Tibial artery (tissue), 4 donors: ENCODE measurements at regions not wholly inside any gene's neighbourhood (a gene's known extent, or its start where the extent isn't known, plus 50 kb on each side); places are given as distances from the start of the nearest gene placed in this dataset.

Source experiments
- DNase-seq, 2 donors: peaks; one replicate each; pipeline ENCODE4 v3.0.0-alpha.2; 2019
- H3K27ac ChIP-seq, 2 donors: fragments of 200-600 bp; sonication (generic) in 1 of 2; 1 replicate in 1 of 2; 2 replicates in 1 of 2; pipeline ENCODE4 v1.5.1; 2018 to 2019; ENCODE audit warnings: mild to moderate bottlenecking in 1 of 2
- H3K27me3 ChIP-seq, 2 donors: fragments of 200-600 bp; sonication (generic) in 1 of 2; one replicate each; pipeline versions ENCODE4 v1.5.1 to v1.6.0; 2016 to 2019
- H3K36me3 ChIP-seq, 3 donors: fragments of 200-600 bp; sonication (generic) in 2 of 3; one replicate each; pipeline ENCODE4 v1.5.1; 2016 to 2019; ENCODE audit warnings: mild to moderate bottlenecking in 2 of 3
- H3K4me1 ChIP-seq, 4 donors: fragments of 200-600 bp; sonication (generic) in 2 of 4; 1 replicate in 3 of 4; 2 replicates in 1 of 4; pipeline ENCODE4 v1.5.1; 2016 to 2019
- H3K4me3 ChIP-seq, 2 donors: fragments of 200-600 bp; sonication (generic) in 1 of 2; 1 replicate in 1 of 2; 2 replicates in 1 of 2; pipeline ENCODE4 v1.5.1; 2018 to 2019; ENCODE audit warnings: mild to moderate bottlenecking in 2 of 2
- H3K9me3 ChIP-seq, 3 donors: fragments of 200-600 bp; sonication (generic) in 1 of 3; one replicate each; pipeline ENCODE4 v1.5.1; 2016 to 2019
- intact Hi-C: fragments of 100-400 bp; cut with DNase I; formaldehyde crosslinking; loops from one replicate; pipeline ENCODE4 v1.15.0; 2023; ENCODE audit warnings: low total_unique reads
- TF ChIP-seq, protein P1 (sequence below), 2 experiments: fragments of 200-600 bp in 1 of 2; fragments of 450-650 bp in 1 of 2; IDR thresholded peaks; one replicate each; pipeline ENCODE4 v1.5.1; 2017 to 2019; ENCODE audit warnings: antibody characterized with exemption in 2 of 2, mild to moderate bottlenecking in 1 of 2, moderate library complexity in 1 of 2

DNA sequence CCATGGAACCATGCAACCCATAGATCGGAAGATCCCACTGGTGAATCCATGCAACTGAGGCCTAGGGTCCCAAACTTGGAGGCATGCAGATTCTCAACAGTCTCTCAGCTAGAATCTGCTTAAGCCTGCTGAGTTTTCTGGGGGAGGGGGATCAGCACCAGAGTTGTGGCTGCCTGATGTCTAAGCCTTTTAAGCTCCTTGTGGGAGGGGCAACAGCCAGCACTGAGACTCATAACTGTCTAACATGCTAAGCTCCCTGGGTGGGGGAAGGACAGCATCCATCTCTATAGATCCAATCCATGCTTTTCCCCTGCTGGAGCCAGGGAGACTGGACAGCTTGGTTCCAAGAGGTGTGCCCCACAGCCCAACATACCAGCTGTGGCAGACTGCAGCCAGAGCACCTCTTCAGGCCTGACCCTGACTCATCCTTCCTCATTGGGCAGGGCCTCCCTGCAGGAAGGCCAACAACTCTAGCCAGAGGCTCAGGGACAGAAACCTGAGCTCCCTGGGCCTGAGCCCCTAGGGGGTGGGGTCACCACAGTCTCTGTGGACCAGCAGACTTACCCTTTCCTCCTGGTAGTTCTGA lies 300.1 kb upstream of the SLC7A11 start:
- no peak overlapping the region for H3K27ac ChIP-seq
- TF ChIP-seq, protein P1, sequence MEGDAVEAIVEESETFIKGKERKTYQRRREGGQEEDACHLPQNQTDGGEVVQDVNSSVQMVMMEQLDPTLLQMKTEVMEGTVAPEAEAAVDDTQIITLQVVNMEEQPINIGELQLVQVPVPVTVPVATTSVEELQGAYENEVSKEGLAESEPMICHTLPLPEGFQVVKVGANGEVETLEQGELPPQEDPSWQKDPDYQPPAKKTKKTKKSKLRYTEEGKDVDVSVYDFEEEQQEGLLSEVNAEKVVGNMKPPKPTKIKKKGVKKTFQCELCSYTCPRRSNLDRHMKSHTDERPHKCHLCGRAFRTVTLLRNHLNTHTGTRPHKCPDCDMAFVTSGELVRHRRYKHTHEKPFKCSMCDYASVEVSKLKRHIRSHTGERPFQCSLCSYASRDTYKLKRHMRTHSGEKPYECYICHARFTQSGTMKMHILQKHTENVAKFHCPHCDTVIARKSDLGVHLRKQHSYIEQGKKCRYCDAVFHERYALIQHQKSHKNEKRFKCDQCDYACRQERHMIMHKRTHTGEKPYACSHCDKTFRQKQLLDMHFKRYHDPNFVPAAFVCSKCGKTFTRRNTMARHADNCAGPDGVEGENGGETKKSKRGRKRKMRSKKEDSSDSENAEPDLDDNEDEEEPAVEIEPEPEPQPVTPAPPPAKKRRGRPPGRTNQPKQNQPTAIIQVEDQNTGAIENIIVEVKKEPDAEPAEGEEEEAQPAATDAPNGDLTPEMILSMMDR (IDR thresholded peaks at IDR 0.05), result no peak
- intact Hi-C loops, result no loop called here
- no peaks in the 10 kb centered on the region for H3K36me3 ChIP-seq
- no peak overlapping the region for H3K4me3 ChIP-seq
- DNase-seq, result no peak
- H3K9me3 ChIP-seq, result no peaks in the 10 kb centered on the region
- no peaks in the 10 kb centered on the region for H3K27me3 ChIP-seq
- H3K4me1 ChIP-seq, result no peaks in the 10 kb centered on the region

DNA sequence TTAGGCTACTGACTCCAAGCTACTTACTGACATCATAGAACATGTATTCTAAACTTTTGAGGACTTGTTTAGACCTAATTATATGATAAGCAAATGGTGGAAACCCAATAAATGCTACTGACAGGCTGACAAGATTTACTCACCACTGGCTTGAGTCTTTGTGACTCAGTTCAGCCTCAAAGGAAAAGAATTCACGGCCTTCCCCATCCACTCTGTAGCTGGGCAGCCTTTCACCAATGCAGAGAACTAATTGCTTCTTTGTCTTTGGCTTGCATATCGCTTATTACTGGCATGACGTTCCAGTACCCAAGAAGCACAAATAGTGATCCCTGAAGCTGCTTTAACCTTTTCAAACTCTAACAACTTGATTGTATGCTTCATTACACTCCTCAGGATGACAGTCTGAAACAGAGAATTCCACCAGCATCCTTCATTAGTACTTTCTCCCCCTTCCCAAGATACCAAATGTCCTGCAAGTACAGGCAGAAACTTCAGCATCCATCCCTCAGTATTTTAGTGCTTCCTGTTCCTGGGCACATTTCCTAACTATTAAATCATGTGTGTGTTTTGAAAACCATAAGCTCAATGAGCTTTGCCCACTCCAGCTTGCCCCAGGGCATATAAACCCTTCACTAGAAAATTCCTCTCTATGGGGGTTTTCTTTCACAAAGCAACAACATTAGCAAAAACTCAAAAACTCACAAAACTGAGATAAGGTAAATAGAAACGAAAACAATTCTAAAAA lies 298.1 kb upstream of the SLC7A11 start:
- TF ChIP-seq, protein P1 (IDR thresholded peaks at IDR 0.05), result no peak
- Histone ChIP-seq H3K4me1 (no peaks in the 10 kb centered on the region), H3K27me3 (no peaks in the 10 kb centered on the region), H3K9me3 (no peaks in the 10 kb centered on the region), H3K36me3 (no peaks in the 10 kb centered on the region), H3K4me3 (no peak overlapping the region), H3K27ac (no peak overlapping the region)
- intact Hi-C loops, result no loop called here
- DNase-seq, result no peak

DNA sequence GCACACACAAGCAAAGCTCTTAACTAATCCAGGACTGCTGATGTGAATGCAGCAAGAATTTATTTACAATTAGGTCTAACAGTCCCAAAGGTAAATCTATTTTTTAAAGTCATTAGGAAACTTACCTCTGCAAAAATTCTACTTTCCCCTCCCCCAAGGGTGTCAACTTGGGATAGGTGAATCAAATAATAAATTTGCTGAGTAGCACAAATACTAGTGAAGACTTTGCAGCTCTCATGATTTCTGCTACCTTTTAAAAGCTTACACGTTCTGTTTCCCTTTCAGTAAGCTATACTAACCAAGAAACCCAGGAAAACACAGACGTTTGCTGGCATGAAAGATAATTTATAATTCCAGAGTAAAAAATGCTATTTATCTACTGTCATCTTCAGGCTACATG lies 296.6 kb upstream of the SLC7A11 start:
- Histone ChIP-seq H3K4me1 (no peaks in the 10 kb centered on the region), H3K27ac (no peak overlapping the region), H3K9me3 (peaks cover 0 to 6% (median 0%) of the 10 kb centered on the region in 3 donors), H3K27me3 (no peaks in the 10 kb centered on the region), H3K36me3 (no peaks in the 10 kb centered on the region), H3K4me3 (no peak overlapping the region)
- intact Hi-C loops, result no loop called here
- DNase-seq, result no peak
- TF ChIP-seq, protein P1 (IDR thresholded peaks at IDR 0.05), result no peak

DNA sequence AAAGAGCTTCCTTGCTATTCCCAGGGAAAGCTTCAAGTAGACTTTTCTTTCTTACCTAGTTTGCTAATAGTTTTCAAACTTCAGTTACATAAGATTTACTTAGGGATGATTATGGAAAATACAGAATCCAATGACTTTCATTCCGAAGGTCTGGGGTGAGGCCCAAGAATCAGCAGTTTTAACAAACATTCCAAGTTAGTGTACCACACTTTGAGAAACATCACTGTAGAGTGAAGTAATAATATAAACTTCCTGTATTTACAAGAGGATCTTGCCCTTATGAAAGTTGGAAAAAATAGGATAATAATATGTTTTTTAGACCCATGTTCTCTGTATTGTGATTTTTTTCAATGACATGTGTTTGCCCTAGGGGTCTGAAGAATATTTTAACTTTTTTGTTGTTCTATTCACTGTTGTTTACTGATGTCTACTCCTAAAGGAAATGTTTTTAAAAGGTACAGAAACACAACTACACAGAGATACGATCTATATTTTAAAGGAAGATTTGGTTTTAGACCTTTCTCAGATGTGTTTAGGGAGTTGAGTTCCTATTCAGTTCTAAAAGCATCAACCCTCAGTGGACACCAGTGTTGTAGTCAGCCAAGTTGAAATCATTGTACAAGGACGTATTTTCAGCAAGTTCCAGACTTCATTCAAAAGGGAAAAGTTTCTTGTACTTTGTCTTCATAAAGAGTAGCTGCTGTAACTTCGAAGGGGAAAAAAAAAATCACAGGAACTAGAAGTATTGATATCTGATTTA lies 295.8 kb upstream of the SLC7A11 start:
- Histone ChIP-seq H3K27ac (no peak overlapping the region), H3K9me3 (peaks cover 0 to 12% (median 3%) of the 10 kb centered on the region in 3 donors), H3K4me3 (no peak overlapping the region), H3K4me1 (no peaks in the 10 kb centered on the region), H3K27me3 (no peaks in the 10 kb centered on the region), H3K36me3 (no peaks in the 10 kb centered on the region)
- no peak for DNase-seq
- intact Hi-C loops, result no loop called here
- TF ChIP-seq, protein P1 (IDR thresholded peaks at IDR 0.05), result no peak

DNA sequence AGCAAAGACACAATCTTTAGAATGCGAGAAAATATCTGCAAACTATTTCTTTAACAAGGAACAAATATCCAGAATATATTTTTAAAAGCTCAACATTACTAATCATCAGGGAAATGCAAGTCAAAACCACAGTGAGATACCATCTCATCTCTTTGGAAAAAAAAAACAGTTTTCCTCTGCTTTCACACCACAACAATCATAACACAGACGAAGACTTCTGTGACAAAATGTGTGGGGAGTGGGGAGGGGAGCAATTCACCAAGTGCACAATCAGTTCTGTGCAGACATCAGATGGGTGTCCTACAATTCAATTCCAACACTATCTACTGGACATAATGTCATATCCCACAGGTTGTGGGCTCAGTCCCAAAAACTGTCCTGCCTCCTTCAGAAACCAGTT lies 293.2 kb upstream of the SLC7A11 start:
- intact Hi-C loops, result no loop called here
- peaks cover 3 to 37% (median 9%) of the 10 kb centered on the region in 3 donors for H3K9me3 ChIP-seq
- no peaks in the 10 kb centered on the region for H3K27me3 ChIP-seq
- H3K4me1 ChIP-seq, result no peaks in the 10 kb centered on the region
- TF ChIP-seq, protein P1 (IDR thresholded peaks at IDR 0.05), result no peak
- no peak overlapping the region for H3K4me3 ChIP-seq
- H3K36me3 ChIP-seq, result no peaks in the 10 kb centered on the region
- no peak for DNase-seq
- no peak overlapping the region for H3K27ac ChIP-seq
